Hypothalamus (tissue), 51 donors: ENCODE measurements at regions not wholly inside any gene's neighbourhood (a gene's known extent, or its start where the extent isn't known, plus 50 kb on each side); places are given as distances from the start of the nearest gene placed in this dataset.
A peak's percentile ranks its signal among the peaks of the same experiment; 100 is the strongest.

ENCODE experiments used
- DNase-seq, 51 donors: peaks; one replicate each; lab custom pipeline; 2025; lab: John Stamatoyannopoulos, UW

GRCh38 chr15:88707771-88708654, 69.2 kb downstream of the ISG20 start:
- DNase-seq, result no peak

- peak in 6 of 51 donors; percentile 2 to 29 (median 22) for DNase-seq
Observed at GRCh38 chr15:88708655-88709054, 69.8 kb downstream of the ISG20 start.

- DNase-seq, result no peak
Observed at GRCh38 chr15:88710027-88710715, 71.4 kb downstream of the ISG20 start.

- DNase-seq, result no peak
Observed at GRCh38 chr15:88711806-88712205, 73.0 kb downstream of the ISG20 start.

GRCh38 chr15:88714782-88715372, 76.1 kb downstream of the ISG20 start:
- peak in 24 of 51 donors; percentile 5 to 75 (median 25) for DNase-seq

- peak in 6 of 51 donors; percentile 4 to 18 (median 13) for DNase-seq
Observed at GRCh38 chr15:88716543-88717381, 77.9 kb downstream of the ISG20 start.

- no peak for DNase-seq
Observed at GRCh38 chr15:88717382-88718031, 78.7 kb downstream of the ISG20 start.

GRCh38 chr15:88718731-88719130, 79.9 kb downstream of the ISG20 start:
- DNase-seq, result no peak

- no peak for DNase-seq
Observed at GRCh38 chr15:88719654-88720053, 80.8 kb downstream of the ISG20 start.

GRCh38 chr15:88725305-88726210, 77.7 kb upstream of the ACAN start:
- no peak for DNase-seq

GRCh38 chr15:88727439-88727838, 75.8 kb upstream of the ACAN start:
- DNase-seq, result no peak

- DNase-seq, result no peak
Observed at GRCh38 chr15:88729581-88729980, 73.7 kb upstream of the ACAN start.

- no peak for DNase-seq
Observed at GRCh38 chr15:88730751-88731150, 72.5 kb upstream of the ACAN start.

GRCh38 chr15:88735212-88735611, 68.0 kb upstream of the ACAN start:
- DNase-seq, result no peak

- no peak for DNase-seq
Observed at GRCh38 chr15:88736204-88736603, 67.0 kb upstream of the ACAN start.

- no peak for DNase-seq
Observed at GRCh38 chr15:88738796-88739195, 64.4 kb upstream of the ACAN start.

GRCh38 chr15:88739541-88739940, 63.7 kb upstream of the ACAN start:
- DNase-seq, result no peak

GRCh38 chr15:88740356-88740755, 62.9 kb upstream of the ACAN start:
- no peak for DNase-seq

- no peak for DNase-seq
Observed at GRCh38 chr15:88741046-88741445, 62.2 kb upstream of the ACAN start.
